Activated naive CD8-positive, alpha-beta T cell treated with anti-CD3 and anti-CD28 coated beads, Interleukin-2, amount 10 ng/mL, durations not matched to agents 7 days and 5 days (primary cell): ENCODE measurements at regions not wholly inside any gene's neighbourhood (a gene's known extent, or its start where the extent isn't known, plus 50 kb on each side); places are given as distances from the start of the nearest gene placed in this dataset.
"Not testable (repeated sequence)": the region's sequence is repeated elsewhere in the genome, so short reads cannot be mapped to it uniquely, and the experiment has no call there.

Experiments used
- ATAC-seq: fragments of 150-1000 bp; cut with Tn5 transposase; one replicate; pipeline ENCODE4 v1.10.0; 2021; ENCODE audit warnings: low read depth, moderate library complexity
- POLR2A ChIA-PET: fragments of 350-600 bp; sonication (Branson Sonifier 250); formaldehyde crosslinking; loops from one replicate; lab custom pipeline; 2021; ENCODE audit warnings: antibody characterized with exemption; lab: Charles Lee
- DNase-seq: peaks from one replicate; pipeline ENCODE4 v3.0.0; 2021
- H3K27ac Mint-ChIP-seq: one replicate; pipeline ENCODE4 v1.8.0; 2022; ENCODE audit warnings: mild to moderate bottlenecking, mixed read lengths
- H3K27me3 Mint-ChIP-seq: one replicate; pipeline ENCODE4 v1.8.0; 2022; ENCODE audit warnings: mild to moderate bottlenecking, moderate library complexity, mixed read lengths
- H3K36me3 Mint-ChIP-seq: one replicate; pipeline ENCODE4 v1.8.0; 2021; ENCODE audit warnings: mild to moderate bottlenecking, mixed read lengths
- H3K4me1 Mint-ChIP-seq: one replicate; pipeline ENCODE4 v1.8.0; 2021; ENCODE audit warnings: mixed read lengths
- H3K4me3 Mint-ChIP-seq: one replicate; pipeline ENCODE4 v1.8.0; 2022; ENCODE audit warnings: mild to moderate bottlenecking, moderate library complexity, mixed read lengths
- H3K9me3 Mint-ChIP-seq: one replicate; pipeline ENCODE4 v1.8.0; 2021; ENCODE audit warnings: mixed read lengths

DNA sequence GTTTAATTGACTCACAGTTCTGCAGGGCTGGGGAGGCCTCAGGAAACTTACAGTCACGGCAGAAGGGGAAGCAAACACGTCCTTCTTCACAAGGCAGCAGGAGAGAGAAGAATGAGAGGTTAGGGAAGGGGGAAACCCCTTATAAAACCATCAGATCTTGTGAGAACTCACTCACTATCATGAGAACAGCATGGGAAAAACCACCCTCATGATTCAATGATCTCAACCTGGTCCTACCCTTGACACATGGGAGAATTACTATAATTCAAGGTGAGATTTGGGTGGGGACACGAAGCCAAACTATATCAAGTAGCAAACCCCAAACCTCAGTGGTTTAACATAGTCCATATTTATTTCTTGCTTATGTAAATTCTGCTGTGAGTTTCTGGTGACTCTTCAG is 252.0 kb upstream of the USP25 start:
- H3K36me3 Mint-ChIP-seq, ATAC-seq, H3K9me3 Mint-ChIP-seq, H3K4me3 Mint-ChIP-seq, DNase-seq, H3K4me1 Mint-ChIP-seq, H3K27ac Mint-ChIP-seq, H3K27me3 Mint-ChIP-seq, POLR2A ChIA-PET: not testable (repeated sequence)

DNA sequence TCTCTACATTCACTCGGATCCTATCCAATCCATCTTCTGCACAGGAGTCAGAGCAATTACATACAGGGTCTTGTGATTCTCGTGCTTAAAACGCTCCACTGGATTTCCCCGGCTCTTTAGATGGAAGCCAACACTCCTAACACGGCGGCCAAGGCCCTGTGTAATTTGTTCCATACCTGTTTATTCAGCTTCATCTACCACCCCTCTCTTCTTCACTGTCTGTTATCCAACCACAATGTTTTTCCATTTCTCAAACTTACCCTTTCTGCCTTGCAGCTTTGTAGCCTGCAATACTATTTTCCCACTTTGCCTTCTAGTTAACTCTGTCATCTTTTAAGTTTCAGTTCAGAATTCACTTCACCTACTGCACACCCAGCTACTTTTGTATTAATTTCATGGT is 249.6 kb upstream of the USP25 start:
- peaks cover 2% of the 10 kb centered on the region for H3K36me3 Mint-ChIP-seq
- no peak for ATAC-seq
- no peak for DNase-seq
- POLR2A ChIA-PET = no interaction called here
- no peaks in the 10 kb centered on the region for H3K27me3 Mint-ChIP-seq
- H3K4me3 Mint-ChIP-seq = no peak overlapping the region
- H3K27ac Mint-ChIP-seq = no peak overlapping the region
- peaks cover 7% of the 10 kb centered on the region for H3K9me3 Mint-ChIP-seq
- H3K4me1 Mint-ChIP-seq = peaks cover 14% of the 10 kb centered on the region

GRCh38 chr21:15483138-15483780 is 246.5 kb upstream of the USP25 start:
- Mint-ChIP-seq H3K4me3 (no peak overlapping the region), H3K4me1 (peaks cover 14% of the 10 kb centered on the region), H3K9me3 (peaks cover 1% of the 10 kb centered on the region), H3K27me3 (no peaks in the 10 kb centered on the region), H3K36me3 (no peaks in the 10 kb centered on the region), H3K27ac (no peak overlapping the region)
- DNase-seq (peak; percentile 75), ATAC-seq (peak; percentile 94)
- POLR2A ChIA-PET = no interaction called here

DNA sequence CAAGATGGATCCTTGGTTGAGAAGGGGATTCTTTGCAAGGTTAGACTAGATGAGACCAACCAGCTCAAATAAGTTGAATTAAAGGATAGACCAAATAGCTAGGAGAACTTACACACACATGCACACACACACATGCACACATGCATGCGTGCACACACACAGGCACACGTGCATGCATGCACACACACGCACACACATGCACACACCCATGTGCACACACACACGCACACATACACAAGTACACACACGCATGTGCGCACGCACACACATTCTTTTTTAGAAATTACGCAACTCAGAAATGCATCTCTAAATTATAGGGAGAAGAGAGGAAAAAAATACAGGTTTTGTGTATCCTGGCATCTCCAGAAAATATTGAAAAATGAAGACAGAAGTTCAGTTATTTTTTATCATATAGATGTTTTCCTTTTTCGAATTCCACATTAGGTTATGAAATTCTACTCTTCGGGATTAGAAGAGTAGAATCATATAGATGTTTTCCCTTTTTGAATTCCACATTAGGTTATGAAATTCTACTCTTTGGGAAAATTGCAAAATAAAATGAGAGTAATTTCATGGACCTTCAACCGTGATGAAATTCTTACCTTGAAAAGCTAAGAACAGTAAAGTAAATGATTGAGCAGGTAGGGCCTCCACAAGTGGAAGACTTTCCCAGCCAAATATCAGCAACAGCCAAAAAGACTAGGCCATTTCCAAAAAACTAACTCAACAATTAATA is 243.2 kb upstream of the USP25 start:
- H3K4me1 Mint-ChIP-seq = peaks cover 11% of the 10 kb centered on the region
- peaks cover 3% of the 10 kb centered on the region for H3K36me3 Mint-ChIP-seq
- ATAC-seq = no peak
- no peaks in the 10 kb centered on the region for H3K9me3 Mint-ChIP-seq
- no peak overlapping the region for H3K27ac Mint-ChIP-seq
- no peaks in the 10 kb centered on the region for H3K27me3 Mint-ChIP-seq
- POLR2A ChIA-PET = no interaction called here
- no peak overlapping the region for H3K4me3 Mint-ChIP-seq
- DNase-seq = no peak

DNA sequence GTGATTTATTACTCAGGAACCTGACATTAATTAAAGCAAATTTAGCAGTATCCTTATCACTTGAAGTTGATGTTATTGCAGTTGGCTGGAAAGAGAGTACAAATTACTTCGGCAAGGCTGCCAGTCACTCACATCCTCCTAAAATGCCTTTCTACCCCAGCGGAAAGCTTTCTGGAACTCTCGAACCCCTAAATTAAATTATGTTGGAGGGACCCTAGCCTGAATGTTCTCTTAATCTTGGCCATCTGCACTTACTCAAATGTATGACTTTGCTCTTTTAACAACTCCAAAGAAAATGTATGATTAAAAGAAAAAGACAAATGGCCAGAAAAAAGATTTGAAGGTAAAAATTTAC is 242.6 kb upstream of the USP25 start:
- H3K27me3 Mint-ChIP-seq = no peaks in the 10 kb centered on the region
- H3K4me1 Mint-ChIP-seq = peaks cover 11% of the 10 kb centered on the region
- ATAC-seq (no peak), DNase-seq (no peak)
- H3K4me3 Mint-ChIP-seq = no peak overlapping the region
- H3K9me3 Mint-ChIP-seq = no peaks in the 10 kb centered on the region
- H3K36me3 Mint-ChIP-seq = peaks cover 3% of the 10 kb centered on the region
- POLR2A ChIA-PET = no interaction called here
- no peak overlapping the region for H3K27ac Mint-ChIP-seq

GRCh38 chr21:15491100-15491499 is 238.7 kb upstream of the USP25 start:
- Mint-ChIP-seq H3K4me1 (peaks cover 5% of the 10 kb centered on the region), H3K27me3 (no peaks in the 10 kb centered on the region), H3K4me3 (no peak overlapping the region), H3K9me3 (no peaks in the 10 kb centered on the region), H3K27ac (no peak overlapping the region), H3K36me3 (peaks cover 3% of the 10 kb centered on the region)
- POLR2A ChIA-PET = no interaction called here
- ATAC-seq = no peak
- no peak for DNase-seq

DNA sequence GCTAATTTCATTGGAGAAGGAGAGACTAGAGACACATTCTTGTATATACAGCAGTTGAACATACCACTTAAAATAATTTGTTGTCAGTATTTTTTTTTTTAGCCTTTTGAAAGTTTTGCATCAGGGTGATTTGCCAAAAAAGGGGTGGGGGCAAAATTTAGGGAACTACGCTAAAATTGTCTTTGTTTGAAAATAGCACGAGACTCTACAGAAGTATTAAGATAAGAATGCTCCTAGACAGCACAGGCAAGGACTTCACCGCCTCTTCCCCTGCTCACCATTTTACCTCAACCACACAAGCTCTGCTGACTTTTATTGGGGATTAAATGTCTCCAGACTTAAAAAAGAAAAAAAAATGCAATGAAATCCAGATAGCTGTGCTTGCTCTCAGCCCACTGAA is 236.1 kb upstream of the USP25 start:
- POLR2A ChIA-PET = no interaction called here
- Mint-ChIP-seq H3K9me3 (no peaks in the 10 kb centered on the region), H3K27ac (no peak overlapping the region), H3K36me3 (peaks cover 3% of the 10 kb centered on the region), H3K4me1 (peaks cover 5% of the 10 kb centered on the region), H3K27me3 (no peaks in the 10 kb centered on the region), H3K4me3 (no peak overlapping the region)
- ATAC-seq (no peak), DNase-seq (no peak)

GRCh38 chr21:15494481-15494880 is 235.3 kb upstream of the USP25 start:
- DNase-seq (no peak), ATAC-seq (no peak)
- Mint-ChIP-seq H3K27me3 (no peaks in the 10 kb centered on the region), H3K9me3 (no peaks in the 10 kb centered on the region), H3K36me3 (peaks cover 3% of the 10 kb centered on the region), H3K4me3 (no peak overlapping the region), H3K27ac (no peak overlapping the region), H3K4me1 (peaks cover 5% of the 10 kb centered on the region)
- POLR2A ChIA-PET = no interaction called here

DNA sequence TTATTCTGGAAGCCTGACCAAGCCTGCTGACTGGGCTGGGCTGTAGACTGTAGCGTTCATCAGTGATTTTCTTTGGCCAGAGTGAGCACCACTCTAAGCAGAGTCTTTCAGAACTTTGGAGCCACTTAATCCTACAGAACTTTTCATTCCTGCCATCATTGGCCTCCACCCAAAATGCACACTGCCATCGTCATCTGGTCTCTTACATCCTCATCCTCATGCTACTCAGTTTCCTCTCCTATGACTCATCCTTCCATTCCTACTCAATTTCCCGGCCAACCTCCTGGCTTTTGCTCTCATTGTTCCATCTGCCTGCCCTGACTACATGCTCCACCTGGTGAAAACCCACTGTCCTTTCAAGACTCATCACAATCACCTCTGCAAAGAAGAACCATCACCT is 233.8 kb upstream of the USP25 start:
- Mint-ChIP-seq H3K27ac (no peak overlapping the region), H3K4me1 (peaks cover 1% of the 10 kb centered on the region), H3K27me3 (no peaks in the 10 kb centered on the region), H3K9me3 (no peaks in the 10 kb centered on the region), H3K4me3 (no peak overlapping the region), H3K36me3 (no peaks in the 10 kb centered on the region)
- ATAC-seq (no peak), DNase-seq (no peak)
- POLR2A ChIA-PET = no interaction called here

- H3K4me3 Mint-ChIP-seq = no peak overlapping the region
- H3K36me3 Mint-ChIP-seq = no peaks in the 10 kb centered on the region
- peaks cover 3% of the 10 kb centered on the region for H3K27me3 Mint-ChIP-seq
- H3K27ac Mint-ChIP-seq = no peak overlapping the region
- POLR2A ChIA-PET = no interaction called here
- H3K4me1 Mint-ChIP-seq = no peaks in the 10 kb centered on the region
- DNase-seq = no peak
- no peaks in the 10 kb centered on the region for H3K9me3 Mint-ChIP-seq
- ATAC-seq = no peak
Observed at GRCh38 chr21:15496911-15497310, 232.9 kb upstream of the USP25 start.

DNA sequence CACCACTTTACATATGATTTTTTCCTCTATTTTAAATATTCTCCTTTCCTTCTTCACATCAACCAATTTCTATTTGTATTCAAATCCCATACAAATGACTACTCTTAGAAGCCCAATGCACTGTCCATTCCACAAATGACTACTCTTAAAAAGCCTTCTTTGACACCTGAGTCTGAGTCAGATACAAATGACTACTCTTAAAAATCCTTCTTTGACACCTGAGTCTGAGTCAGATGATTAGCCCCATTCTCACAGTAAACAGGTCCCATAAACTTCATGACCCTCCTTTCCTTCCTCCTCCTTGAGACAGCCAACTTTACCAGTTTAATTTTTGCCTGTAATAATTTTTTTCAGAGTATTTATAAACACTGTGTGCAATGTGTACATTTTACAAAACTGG is 231.3 kb upstream of the USP25 start:
- Mint-ChIP-seq H3K9me3 (peaks cover 2% of the 10 kb centered on the region), H3K4me3 (no peak overlapping the region), H3K27me3 (peaks cover 4% of the 10 kb centered on the region), H3K4me1 (no peaks in the 10 kb centered on the region), H3K27ac (no peak overlapping the region), H3K36me3 (peaks cover 2% of the 10 kb centered on the region)
- DNase-seq = no peak
- no peak for ATAC-seq
- POLR2A ChIA-PET = no interaction called here

DNA sequence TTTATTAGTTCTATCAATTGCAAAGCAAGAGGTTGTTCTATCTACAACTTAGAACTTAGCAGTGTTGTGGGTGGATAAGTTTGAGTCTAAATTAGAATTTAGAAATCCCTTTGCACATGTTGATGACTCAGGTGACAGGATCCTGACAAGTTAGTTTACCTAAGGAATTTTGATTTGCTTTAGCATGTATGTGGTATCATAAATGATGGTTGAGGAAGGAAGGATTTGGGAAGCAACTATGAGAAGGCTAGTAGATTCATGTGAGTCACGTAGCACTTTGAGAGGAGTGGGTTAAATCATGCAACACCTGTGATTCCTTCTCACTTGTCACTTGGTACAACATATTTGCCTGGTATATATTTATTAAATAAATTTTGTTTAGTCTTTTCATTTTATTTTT is 223.7 kb upstream of the USP25 start:
- ATAC-seq = no peak
- H3K9me3 Mint-ChIP-seq = peaks cover 6% of the 10 kb centered on the region
- POLR2A ChIA-PET = no interaction called here
- no peak overlapping the region for H3K27ac Mint-ChIP-seq
- no peaks in the 10 kb centered on the region for H3K4me1 Mint-ChIP-seq
- DNase-seq = no peak
- H3K4me3 Mint-ChIP-seq = no peak overlapping the region
- peaks cover 4% of the 10 kb centered on the region for H3K27me3 Mint-ChIP-seq
- peaks cover 2% of the 10 kb centered on the region for H3K36me3 Mint-ChIP-seq

- Mint-ChIP-seq H3K27me3 (no peaks in the 10 kb centered on the region), H3K9me3 (peaks cover 7% of the 10 kb centered on the region), H3K36me3 (peaks cover 2% of the 10 kb centered on the region), H3K27ac (no peak overlapping the region), H3K4me3 (no peak overlapping the region), H3K4me1 (no peaks in the 10 kb centered on the region)
- POLR2A ChIA-PET = no interaction called here
- DNase-seq (no peak), ATAC-seq (no peak)
Observed at GRCh38 chr21:15508554-15508953, 221.2 kb upstream of the USP25 start.
